NOMO-1 treated with dmso at 0.1 percent for 144 hours (cell line): ENCODE measurements at regions not wholly inside any gene's neighbourhood (a gene's known extent, or its start where the extent isn't known, plus 50 kb on each side); places are given as distances from the start of the nearest gene placed in this dataset.
"Not testable (repeated sequence)": the region's sequence is repeated elsewhere in the genome, so short reads cannot be mapped to it uniquely, and the experiment has no call there.

ENCODE experiments used
- DNase-seq: peaks from one replicate; lab custom pipeline; 2025; ENCODE audit not compliant: unreplicated experiment; lab: John Stamatoyannopoulos, UW

- DNase-seq, result no peak
Observed at GRCh38 chr1:209086486-209087192, 496.9 kb upstream of the CAMK1G start.

GRCh38 chr1:209094384-209094783 lies 489.1 kb upstream of the CAMK1G start:
- DNase-seq, result no peak

DNA sequence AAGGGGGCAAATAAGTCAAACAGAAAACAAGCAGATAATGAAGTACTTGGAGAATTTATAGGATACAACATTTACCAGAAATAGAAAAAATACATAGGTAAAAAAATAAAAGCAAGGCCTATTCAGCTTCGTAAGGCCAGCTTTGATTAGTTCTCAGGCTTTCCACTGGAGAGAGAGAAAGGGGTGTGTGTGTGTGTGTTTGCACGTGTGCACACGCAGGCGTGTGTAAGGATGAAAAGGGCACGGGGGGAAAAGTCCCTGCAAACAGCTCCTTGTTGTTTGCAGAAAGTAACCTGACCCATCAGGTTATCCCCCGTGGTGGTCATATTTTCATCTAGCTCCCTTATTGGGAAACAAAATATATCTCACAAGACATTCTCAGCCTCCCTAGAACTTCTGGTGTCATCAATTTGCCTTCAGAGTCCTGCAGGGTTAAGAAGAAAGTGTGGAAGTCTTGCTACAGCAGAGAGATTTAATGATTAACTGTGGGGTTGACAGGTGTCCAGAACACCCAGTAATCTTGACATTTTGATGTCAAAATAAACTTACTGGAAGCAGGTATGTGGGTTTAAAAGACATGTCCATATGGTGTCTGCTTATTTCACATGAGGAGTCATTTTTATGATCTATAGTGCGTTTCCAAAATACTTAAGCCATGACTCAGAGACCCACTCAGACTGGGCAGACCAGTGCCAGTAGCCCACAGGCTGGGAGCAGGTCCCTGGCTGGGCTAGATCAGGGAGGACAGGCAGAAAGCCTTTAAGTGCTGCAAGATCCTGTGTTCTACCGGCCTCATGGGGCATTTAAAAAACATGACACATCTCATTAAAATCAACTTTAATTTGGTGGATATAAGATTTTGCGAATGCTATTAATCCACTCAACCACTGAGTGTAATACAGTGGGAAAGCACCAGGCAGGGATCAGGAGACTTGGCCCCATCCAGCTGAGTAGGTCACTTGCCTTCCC lies 487.6 kb upstream of the CAMK1G start:
- no peak for DNase-seq

- no peak for DNase-seq
Observed at GRCh38 chr1:209100460-209100859, 483.1 kb upstream of the CAMK1G start.

GRCh38 chr1:209101106-209101505 lies 482.4 kb upstream of the CAMK1G start:
- DNase-seq, result no peak

- no peak for DNase-seq
Observed at GRCh38 chr1:209102120-209102519, 481.4 kb upstream of the CAMK1G start.

DNA sequence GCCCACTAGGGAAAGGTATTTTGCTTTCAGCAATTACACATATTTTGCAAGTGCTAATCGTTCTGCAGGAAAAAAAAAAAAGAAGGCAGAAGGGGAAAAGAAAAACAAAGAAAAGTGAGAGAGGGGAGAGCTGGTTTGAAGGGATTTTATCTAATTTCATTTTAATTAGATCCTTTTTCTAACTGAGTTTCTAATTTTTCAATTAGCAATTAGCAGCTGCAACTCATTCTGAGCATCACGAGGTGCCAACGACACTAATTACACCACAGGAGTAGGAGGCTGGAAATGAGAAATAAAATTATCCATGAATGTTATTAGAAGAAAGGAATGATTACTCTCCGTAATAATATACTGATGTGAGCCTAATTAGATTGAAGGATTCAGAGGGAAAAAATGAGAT lies 481.0 kb upstream of the CAMK1G start:
- DNase-seq, result no peak

DNA sequence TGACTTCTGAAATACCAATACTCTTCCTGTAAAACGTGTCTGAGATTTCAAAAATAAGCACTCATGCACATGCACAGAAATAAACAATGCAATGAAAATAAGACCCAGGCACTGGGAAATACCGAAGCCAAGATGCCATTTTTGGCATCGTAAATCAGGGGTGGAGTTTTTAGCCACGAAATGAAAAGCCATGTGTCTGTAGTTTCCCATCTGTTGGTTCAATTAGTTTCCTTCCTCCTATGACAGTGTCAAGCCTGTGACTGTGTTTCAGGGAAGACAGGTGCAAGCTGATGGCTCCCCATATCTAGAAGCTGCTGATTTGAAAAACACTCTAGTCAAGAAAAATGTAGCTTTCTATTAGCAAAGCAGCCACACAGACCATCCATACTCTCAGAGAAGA lies 480.4 kb upstream of the CAMK1G start:
- DNase-seq, result no peak

GRCh38 chr1:209104646-209105045 lies 478.9 kb upstream of the CAMK1G start:
- DNase-seq, result no peak

GRCh38 chr1:209105701-209106100 lies 477.8 kb upstream of the CAMK1G start:
- DNase-seq, result no peak

DNA sequence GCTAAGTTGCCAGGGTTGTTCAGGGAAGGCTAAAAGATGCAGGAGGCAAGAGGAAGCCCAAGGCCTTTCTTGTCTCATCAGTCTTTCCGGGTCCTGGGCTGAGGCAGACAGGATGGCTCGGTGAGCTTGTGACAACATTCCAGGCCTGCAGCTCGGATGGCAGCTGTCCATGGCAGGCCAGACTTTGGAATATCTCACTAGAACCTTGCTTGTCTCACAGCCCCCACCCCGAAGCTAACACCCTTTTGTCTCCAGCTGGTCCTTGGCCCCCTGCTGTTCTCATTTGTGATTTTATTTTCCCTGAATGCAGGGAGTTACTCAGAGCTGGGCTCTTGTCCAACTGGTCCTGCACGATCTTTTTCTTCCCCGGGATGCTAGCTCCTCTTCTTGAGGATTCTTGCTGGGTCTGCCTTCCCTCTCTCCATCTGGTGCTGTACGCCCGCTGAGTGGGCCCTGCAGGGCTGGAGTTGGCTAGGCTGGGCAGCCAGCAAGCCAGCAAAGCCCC lies 477.2 kb upstream of the CAMK1G start:
- DNase-seq, result no peak

DNA sequence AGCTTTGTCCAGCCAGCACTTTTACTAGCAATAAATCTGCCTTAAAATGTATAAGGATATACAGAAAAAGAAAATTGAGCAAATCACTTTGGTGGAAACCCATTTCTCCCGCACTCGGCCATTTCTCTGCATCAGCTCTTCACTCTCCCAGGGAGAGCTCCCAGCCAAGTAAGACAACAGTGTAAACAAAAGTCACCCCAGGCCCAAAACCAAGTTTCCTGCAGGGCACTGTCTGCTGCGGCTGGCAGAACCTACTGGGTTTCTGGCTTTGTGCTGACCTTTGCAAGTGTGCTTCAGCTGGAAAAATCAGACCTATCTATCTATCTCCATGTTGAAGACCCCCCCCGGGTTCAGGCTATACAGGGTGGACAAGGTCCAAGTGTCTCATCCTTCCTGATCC lies 476.7 kb upstream of the CAMK1G start:
- no peak for DNase-seq

DNA sequence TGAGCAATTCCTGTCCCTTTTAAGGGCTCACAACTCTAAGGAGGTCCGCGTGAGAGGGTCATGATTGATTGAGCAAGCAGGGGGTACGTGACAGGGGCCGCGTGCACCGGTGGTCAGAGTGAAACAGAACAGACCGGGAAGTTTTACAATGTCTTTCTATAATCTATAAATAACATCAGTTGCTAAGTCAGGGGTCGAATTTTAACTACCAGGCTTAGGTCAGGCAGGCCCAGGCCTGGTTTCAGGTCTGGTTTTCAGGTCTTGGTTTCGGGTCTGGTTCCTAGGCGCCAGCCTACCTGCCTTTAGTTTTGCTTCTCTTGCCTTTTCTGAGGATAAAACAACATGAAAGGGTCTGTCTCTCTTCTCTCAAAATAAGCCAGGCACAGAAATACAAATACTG lies 476.0 kb upstream of the CAMK1G start:
- no peak for DNase-seq

- no peak for DNase-seq
Observed at GRCh38 chr1:209109001-209109785, 474.3 kb upstream of the CAMK1G start.

DNA sequence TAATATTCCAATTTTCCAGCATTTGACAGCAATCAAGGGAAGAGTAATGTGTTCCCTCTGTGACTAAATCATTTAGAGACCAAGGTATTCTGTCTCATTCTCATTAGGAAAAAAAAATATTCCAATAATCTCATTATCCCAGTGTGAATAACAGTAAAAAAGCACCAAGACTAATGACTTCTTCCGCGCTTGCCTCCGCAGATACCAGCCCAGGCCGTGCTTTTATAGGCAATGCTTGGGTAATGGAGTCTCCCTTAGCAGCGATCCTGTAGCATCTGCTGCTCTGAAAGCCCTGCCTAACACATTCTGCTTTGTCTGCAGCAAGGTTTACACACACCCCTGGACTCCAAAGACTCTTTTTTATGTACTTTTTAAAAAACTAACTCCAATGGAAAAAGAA lies 470.0 kb upstream of the CAMK1G start:
- DNase-seq, result no peak

DNA sequence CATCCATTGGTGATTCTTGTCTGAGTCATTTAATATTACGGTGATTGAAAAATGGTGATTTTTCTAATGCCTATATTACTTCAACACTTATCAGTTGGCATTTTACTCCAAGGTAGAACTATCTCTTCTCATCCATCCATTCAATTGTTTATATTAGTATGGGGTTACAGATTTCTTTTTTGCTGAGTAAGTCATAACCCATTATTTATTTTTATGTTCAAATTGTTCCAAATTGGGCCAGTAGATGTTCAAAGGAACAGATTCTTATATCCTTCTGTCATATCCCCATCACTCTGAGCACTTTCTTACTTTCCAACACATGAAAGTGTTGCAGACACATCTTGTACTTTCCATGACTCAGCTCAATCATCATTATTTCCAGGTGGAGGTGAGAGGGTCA lies 466.8 kb upstream of the CAMK1G start:
- no peak for DNase-seq

GRCh38 chr1:209123601-209124000 lies 459.9 kb upstream of the CAMK1G start:
- DNase-seq, result no peak

DNA sequence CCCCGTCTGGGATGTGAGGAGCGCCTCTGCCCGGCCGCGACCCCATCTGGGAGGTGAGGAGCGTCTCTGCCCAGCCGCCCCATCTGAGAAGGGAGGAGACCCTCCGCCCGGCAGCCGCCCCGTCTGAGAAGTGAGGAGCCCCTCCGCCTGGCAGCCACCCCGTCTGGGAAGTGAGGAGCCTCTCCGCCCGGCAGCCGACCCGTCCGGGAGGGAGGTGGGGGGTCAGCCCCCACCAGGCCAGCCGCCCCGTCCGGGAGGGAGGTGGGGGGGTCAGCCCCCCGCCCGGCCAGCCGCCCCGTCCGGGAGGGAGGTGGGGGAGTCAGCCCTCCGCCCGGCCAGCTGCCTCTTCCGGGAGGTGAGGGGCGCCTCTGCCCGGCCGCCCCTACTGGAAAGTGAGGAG lies 454.4 kb upstream of the CAMK1G start:
- DNase-seq, result not testable (repeated sequence)

DNA sequence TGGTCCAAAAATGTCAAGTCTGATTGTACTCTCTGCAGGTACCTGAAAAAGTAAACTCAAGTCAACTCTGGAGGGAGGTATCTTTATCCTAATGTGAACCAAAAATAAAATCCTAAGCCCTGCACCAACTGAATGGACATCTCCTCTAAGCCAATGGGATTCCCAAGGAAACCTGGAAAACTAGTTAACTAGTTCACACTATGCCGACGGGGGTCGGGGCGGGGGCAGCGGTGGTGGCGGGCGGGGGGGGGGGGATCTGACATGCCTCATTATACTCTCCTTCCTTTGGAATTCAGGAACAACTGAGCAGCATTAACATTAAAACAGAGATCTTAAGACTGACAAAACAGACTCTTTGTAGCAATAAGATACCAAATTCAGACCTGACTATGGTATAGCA lies 452.6 kb upstream of the CAMK1G start:
- DNase-seq, result no peak

DNA sequence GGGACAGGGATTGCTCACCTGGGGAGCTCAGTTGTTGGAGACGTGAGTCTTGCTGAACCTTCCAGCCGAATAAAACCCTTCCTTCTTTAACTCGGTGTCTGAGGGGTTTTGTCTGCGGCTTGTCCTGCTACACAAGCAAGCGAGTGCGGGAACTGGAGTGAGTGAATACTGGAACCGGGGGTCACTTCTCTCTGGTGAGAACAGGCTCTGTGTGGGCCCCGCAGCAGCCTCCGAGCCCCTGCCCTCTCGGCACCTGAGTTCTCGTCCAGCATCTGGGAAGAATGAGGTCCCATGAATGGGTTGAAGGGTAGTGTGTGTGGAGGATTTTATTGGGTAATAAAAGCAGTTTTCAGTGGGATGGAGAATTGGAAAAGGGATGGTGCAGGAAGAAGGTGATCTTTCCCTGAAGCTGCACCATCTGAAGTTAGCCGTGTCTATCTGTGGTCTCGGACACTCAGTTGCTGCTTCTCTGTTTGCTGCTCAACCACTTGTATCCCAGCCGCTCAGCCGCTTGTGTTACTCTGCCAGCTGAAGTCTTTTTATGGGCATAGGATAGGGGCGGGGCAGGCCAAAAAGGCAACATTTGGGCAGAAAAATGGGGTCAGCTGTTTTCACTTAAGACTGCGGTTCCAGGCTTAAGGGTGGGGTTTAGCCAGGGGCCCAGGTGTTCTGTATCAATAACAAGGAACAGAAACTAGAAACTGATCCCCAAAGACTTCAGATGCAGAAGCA lies 450.6 kb upstream of the CAMK1G start:
- DNase-seq, result no peak

DNA sequence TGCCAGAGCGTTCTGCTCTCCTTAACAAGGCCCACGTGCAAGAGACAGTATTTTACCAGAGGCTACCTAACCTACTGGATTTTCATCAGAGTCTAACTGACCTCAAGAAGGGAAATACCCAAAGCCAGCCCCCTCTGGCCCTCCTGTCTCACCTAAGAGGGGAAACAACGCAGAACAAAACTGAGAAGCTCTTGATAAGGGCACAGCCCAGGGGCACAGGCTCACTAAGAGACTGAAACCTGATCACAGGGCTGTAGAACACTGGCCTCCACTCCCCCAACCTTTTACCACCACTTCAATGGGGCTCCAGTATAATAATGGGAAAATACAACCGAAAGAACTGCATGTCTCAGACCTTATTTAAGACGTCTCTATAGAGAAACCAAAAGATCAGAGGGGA lies 449.5 kb upstream of the CAMK1G start:
- no peak for DNase-seq
